GM19463 (cell line): ENCODE measurements at regions not wholly inside any gene's neighbourhood (a gene's known extent, or its start where the extent isn't known, plus 50 kb on each side); places are given as distances from the start of the nearest gene placed in this dataset.

Experiments used
- ATAC-seq: cut with Tn5 transposase; IDR thresholded peaks from one replicate; pipeline ENCODE4 v1.9.1; 2021; ENCODE audit warnings: mild to moderate bottlenecking, moderate library complexity; ENCODE audit not compliant: unreplicated experiment

DNA sequence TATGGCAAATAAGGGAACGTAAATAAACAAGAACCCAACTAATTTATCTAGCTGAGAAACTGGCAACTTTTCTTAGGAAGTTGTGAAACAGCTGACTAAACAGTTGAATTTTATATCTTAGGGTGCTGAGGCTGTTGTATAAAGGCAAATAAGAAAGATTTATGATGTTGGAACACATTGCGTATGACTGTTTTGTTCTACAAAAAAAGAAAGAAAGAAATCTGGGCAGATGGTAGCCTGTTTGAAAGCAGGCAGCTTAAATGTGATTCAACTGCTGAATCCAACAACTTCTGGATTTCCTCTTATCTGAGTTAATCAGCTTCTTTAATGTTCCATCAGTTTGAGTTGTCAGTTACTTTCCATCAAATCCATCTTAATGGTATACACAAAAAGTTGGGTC is 214.5 kb downstream of the SNX13 start:
- ATAC-seq = no peak

DNA sequence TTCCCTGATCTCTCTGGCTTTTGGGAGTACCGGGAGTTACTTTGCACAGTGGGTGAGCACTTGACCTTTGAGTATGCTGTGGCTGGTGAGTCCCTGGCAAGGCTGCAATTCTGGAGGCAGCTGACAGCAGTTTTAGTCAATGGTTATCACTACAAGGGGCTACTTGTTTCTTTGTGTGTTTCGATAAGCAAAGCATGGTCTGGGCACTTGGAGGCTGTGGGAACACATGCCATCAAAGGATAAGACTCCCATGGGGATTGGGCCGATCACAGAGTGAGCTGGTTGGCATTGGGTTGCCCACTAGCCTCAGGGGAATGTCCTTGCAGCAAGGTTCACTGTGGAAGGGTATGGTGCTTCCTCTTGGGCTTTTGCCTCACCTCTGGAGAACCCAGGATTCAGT is 208.2 kb downstream of the SNX13 start:
- ATAC-seq = no peak
